ENCODE measurements at regions not wholly inside any gene's neighbourhood (a gene's known extent, or its start where the extent isn't known, plus 50 kb on each side); places are given as distances from the start of the nearest gene placed in this dataset.
A peak's percentile ranks its signal among the peaks of the same experiment; 100 is the strongest.

- TF ChIP-seq, protein P1, sequence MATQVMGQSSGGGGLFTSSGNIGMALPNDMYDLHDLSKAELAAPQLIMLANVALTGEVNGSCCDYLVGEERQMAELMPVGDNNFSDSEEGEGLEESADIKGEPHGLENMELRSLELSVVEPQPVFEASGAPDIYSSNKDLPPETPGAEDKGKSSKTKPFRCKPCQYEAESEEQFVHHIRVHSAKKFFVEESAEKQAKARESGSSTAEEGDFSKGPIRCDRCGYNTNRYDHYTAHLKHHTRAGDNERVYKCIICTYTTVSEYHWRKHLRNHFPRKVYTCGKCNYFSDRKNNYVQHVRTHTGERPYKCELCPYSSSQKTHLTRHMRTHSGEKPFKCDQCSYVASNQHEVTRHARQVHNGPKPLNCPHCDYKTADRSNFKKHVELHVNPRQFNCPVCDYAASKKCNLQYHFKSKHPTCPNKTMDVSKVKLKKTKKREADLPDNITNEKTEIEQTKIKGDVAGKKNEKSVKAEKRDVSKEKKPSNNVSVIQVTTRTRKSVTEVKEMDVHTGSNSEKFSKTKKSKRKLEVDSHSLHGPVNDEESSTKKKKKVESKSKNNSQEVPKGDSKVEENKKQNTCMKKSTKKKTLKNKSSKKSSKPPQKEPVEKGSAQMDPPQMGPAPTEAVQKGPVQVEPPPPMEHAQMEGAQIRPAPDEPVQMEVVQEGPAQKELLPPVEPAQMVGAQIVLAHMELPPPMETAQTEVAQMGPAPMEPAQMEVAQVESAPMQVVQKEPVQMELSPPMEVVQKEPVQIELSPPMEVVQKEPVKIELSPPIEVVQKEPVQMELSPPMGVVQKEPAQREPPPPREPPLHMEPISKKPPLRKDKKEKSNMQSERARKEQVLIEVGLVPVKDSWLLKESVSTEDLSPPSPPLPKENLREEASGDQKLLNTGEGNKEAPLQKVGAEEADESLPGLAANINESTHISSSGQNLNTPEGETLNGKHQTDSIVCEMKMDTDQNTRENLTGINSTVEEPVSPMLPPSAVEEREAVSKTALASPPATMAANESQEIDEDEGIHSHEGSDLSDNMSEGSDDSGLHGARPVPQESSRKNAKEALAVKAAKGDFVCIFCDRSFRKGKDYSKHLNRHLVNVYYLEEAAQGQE (IDR thresholded peaks at IDR 0.05; ENCODE audit: low read depth) = no peak
Measured at GRCh38 chr5:121319292-121319691, 532.4 kb upstream of the FTMT start (continued).

DNA sequence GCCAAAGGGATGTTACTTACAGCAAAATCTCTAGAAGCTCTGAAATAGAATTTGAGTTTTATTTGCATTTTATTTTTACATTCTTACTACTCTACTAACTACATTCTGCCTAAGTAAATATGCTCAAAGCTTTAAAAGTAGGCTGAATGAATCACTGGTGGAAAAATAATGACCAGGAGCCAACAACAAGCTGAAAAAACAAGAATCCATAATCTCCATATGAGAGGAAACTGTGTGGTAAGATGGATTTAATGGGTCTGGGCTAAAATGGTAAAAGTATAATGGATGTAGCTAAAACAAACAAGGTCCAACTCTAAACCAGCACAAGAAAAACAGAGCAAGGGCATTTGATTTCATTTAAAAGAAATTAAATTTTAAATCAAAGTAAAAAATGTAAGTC lies 525.8 kb upstream of the FTMT start:
- no peaks in the 10 kb centered on the region for H4K20me1 ChIP-seq (ENCODE audit: insufficient read depth)
- H3K36me3 ChIP-seq (ENCODE audit: control insufficient read depth in 1 of 2, insufficient read depth in 2 of 2, low read length in 2 of 2) = no peaks in the 10 kb centered on the region
- no peaks in the 10 kb centered on the region for H3K27me3 ChIP-seq (ENCODE audit: insufficient read depth, low read length)
- H3K27ac ChIP-seq (ENCODE audit: low read depth, low read length) = no peak overlapping the region
- H3K79me2 ChIP-seq (ENCODE audit: insufficient read depth, low read length) = no peaks in the 10 kb centered on the region
- intact Hi-C loops (cut with micrococcal nuclease) = no loop called here
- H3K9me2 ChIP-seq (ENCODE audit: insufficient read depth) = no peaks in the 10 kb centered on the region
- DNase-seq (ENCODE audit: low read depth, low spot score) (no peak), ATAC-seq (no peak)
- no peaks in the 10 kb centered on the region for H3K4me1 ChIP-seq (ENCODE audit: control insufficient read depth in 1 of 2, insufficient read depth in 2 of 2, low read length in 2 of 2)
- BruUV-seq (replicated peaks) = no TSS peak
- ChIA-PET CTCF (no interaction called here), POLR2A (no interaction called here), RAD21 (ENCODE audit: low non-redundant PET in 1 of 2, low total read pairs in 2 of 2, uncharacterized antibody in 2 of 2, unreplicated experiment in 2 of 2) (no interaction called here)
- no peaks in the 10 kb centered on the region for H3K9me3 ChIP-seq (ENCODE audit: control insufficient read depth in 1 of 2, insufficient read depth in 1 of 2, low read depth in 1 of 2, low read length in 2 of 2)
- peak overlapping the region; percentile 59 for H2AFZ ChIP-seq (ENCODE audit: low read depth, low read length, poor library complexity, severe bottlenecking)
- TF ChIP-seq POLR2AphosphoS5 (IDR thresholded peaks at IDR 0.05; ENCODE audit: low read depth, low read length) (no peak), TCF7L2 (IDR thresholded peaks at IDR 0.05; ENCODE audit: borderline replicate concordance, extremely low read depth, insufficient read depth, insufficient read length) (no peak), ZFX (IDR thresholded peaks at IDR 0.05) (no peak), CBX3 (IDR thresholded peaks at IDR 0.05; ENCODE audit: low read depth) (no peak), EZH2 (IDR thresholded peaks at IDR 0.05) (no peak), ZNF274 (IDR thresholded peaks at IDR 0.05; ENCODE audit: low read depth, low read length) (no peak), SP1 (IDR thresholded peaks at IDR 0.05; ENCODE audit: low read depth) (no peak), ZBTB33 (IDR thresholded peaks at IDR 0.05; ENCODE audit: extremely low read depth, insufficient replicate concordance, low read length) (no peak), ATF3 (IDR thresholded peaks at IDR 0.05) (no peak), ELF1 (IDR thresholded peaks at IDR 0.05; ENCODE audit: borderline replicate concordance, low read depth) (no peak)
- no peak overlapping the region for H3K9ac ChIP-seq (ENCODE audit: low read length)
- H3K4me3 ChIP-seq (replicated peaks in 1 of 2; ENCODE audit: low read depth in 1 of 2, low read length in 2 of 2) = no peak overlapping the region
- H3K4me2 ChIP-seq (ENCODE audit: low read length) = no peak overlapping the region

All from HCT116 (cell line).